ENCODE measurements at regions not wholly inside any gene's neighbourhood (a gene's known extent, or its start where the extent isn't known, plus 50 kb on each side); places are given as distances from the start of the nearest gene placed in this dataset.

DNA sequence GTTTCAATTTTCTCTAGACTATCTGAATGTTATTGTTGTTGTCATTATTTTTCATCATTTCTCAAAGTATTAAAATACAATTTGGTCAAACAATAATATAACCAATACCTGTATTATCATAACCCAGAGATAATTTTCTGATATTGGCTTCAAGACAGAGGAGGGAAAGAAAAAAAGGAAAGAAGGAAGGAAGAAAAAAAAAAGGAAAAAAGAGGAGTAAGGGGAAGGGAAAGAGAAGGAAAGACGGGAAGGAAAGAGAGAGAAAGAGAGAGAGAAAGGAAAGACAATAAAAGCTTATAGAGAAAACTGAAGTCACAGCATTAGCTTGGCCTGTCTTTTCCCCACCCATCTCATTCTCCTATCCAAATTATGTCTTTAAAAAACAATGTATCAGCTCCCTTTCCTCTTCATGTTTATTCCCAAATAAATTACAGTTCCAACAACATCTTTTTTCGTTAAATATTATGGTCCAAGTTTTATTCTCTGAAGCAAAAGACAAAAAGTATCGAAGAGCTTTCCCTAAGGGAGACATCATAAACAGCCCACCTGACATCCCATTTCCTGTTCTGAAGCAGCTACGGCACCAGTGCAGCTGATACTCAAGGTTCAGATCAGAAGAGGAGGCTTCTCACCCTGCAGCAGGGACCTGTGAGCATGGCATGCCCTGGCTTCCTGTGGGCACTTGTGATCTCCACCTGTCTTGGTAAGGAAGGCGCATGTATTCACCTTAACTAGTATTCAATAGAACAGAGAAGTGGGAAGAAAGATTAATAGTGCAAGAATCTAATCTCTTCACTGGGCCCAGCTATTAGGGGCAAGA is 308.3 kb downstream of the DAD1 start:
- TF ChIP-seq TAF1 (IDR thresholded peaks at IDR 0.05; ENCODE audit: borderline replicate concordance, insufficient read depth, low read length) (no peak), SIN3A (IDR thresholded peaks at IDR 0.05; ENCODE audit: borderline replicate concordance, insufficient read depth, low read length) (no peak)

All from PFSK-1 (cell line).